Stomach (tissue), 8 donors: ENCODE measurements at regions not wholly inside any gene's neighbourhood (a gene's known extent, or its start where the extent isn't known, plus 50 kb on each side); places are given as distances from the start of the nearest gene placed in this dataset.

Source experiments
- DNase-seq, 2 donors: peaks; one replicate each; pipeline versions ENCODE4 v3.0.0 to v3.0.0-alpha.2; 2013 to 2019
- H3K27ac ChIP-seq, 5 donors: fragments of 200-600 bp in 4 of 5; sonication (generic) in 4 of 5; one replicate each; pipeline ENCODE4 v1.5.1; 2013 to 2019; ENCODE audit warnings: mild to moderate bottlenecking in 1 of 5, moderate library complexity in 1 of 5
- H3K27me3 ChIP-seq, 3 donors: fragments of 200-600 bp; sonication (generic); one replicate each; pipeline ENCODE4 v1.5.1; 2017 to 2019; ENCODE audit warnings: mixed run types in 1 of 3
- H3K36me3 ChIP-seq, 4 donors: fragments of 200-600 bp; sonication (generic); 1 replicate in 3 of 4; 2 replicates in 1 of 4; pipeline ENCODE4 v1.5.1; 2016 to 2019
- H3K4me1 ChIP-seq, 4 donors: fragments of 200-600 bp; sonication (generic); one replicate each; pipeline ENCODE4 v1.5.1; 2016 to 2019
- H3K4me3 ChIP-seq, 4 donors: fragments of 200-600 bp; sonication (generic) in 3 of 4; one replicate each; pipeline ENCODE4 v1.5.1; 2016 to 2019; ENCODE audit warnings: mild to moderate bottlenecking in 1 of 4
- H3K9me3 ChIP-seq, 4 donors: fragments of 200-600 bp; sonication (generic); one replicate each; pipeline ENCODE4 v1.5.1; 2016 to 2019
- CTCF ChIP-seq, 7 experiments: fragments of 450-650 bp in 4 of 7; fragments of 200-600 bp in 3 of 7; sonication (generic) in 3 of 7; IDR thresholded peaks; one replicate each; pipeline ENCODE4 v1.5.1; 2016 to 2019; ENCODE audit warnings: antibody characterized with exemption in 7 of 7, control low read depth in 2 of 7, mild to moderate bottlenecking in 1 of 7
- EP300 ChIP-seq: sonication (generic); formaldehyde crosslinking; IDR thresholded peaks from one replicate; pipeline ENCODE4 v1.6.1; 2017; ENCODE audit warnings: antibody characterized with exemption
- POLR2A ChIP-seq, 4 donors: fragments of 450-650 bp; IDR thresholded peaks; one replicate each; pipeline ENCODE4 v1.6.1; 2016; ENCODE audit warnings: antibody characterized with exemption in 4 of 4, control low read depth in 2 of 4, mild to moderate bottlenecking in 1 of 4, moderate library complexity in 1 of 4
- POLR2AphosphoS5 ChIP-seq, 3 donors: sonication (generic); formaldehyde crosslinking; IDR thresholded peaks; one replicate each; pipeline ENCODE4 v1.6.1; 2016; ENCODE audit warnings: antibody characterized with exemption in 3 of 3
- WGBS, 5 donors: extraction: QIAGEN DNeasy Blood & Tissue Kit in 3 of 5; methylation state at CpG; one replicate each; pipeline versions ENCODE4 v1.1.5 to v1.1.7; 2013 to 2018; 5-methylcytosine and 5-hydroxymethylcytosine counted together
- intact Hi-C: fragments of 100-400 bp; cut with DNase I; formaldehyde crosslinking; loops from one replicate; pipeline ENCODE4 v1.15.1; 2023; ENCODE audit warnings: low total_unique reads
- donor health status: healthy with polysubstance abuse.
- donor health status: Bipolar disorder and iron deficiency.
- donor health status: healthy.

GRCh38 chr21:35585155-35585554 lies 475.2 kb downstream of the SETD4 start:
- 53 to 65% (median 62%) methylated on average over 6 of the region's 6 CpGs for WGBS, 5 donors
- Histone ChIP-seq H3K9me3 (peaks cover 0 to 1% (median 0%) of the 10 kb centered on the region in 4 donors), H3K27me3 (peaks cover 0 to 3% (median 0%) of the 10 kb centered on the region in 3 donors)

GRCh38 chr21:35583566-35584216 lies 476.6 kb downstream of the SETD4 start:
- TF ChIP-seq POLR2A (IDR thresholded peaks at IDR 0.05): no peak
- no peak for TF ChIP-seq POLR2AphosphoS5 (IDR thresholded peaks at IDR 0.05)
- TF ChIP-seq CTCF (IDR thresholded peaks at IDR 0.05): no peak
- TF ChIP-seq EP300: no peak
- Histone ChIP-seq H3K36me3 (no peaks in the 10 kb centered on the region), H3K9me3 (no peaks in the 10 kb centered on the region), H3K27me3 (peaks cover 0 to 3% (median 0%) of the 10 kb centered on the region in 3 donors), H3K4me1 (peaks cover 0 to 6% (median 0%) of the 10 kb centered on the region in 4 donors), H3K27ac (no peak overlapping the region), H3K4me3 (no peak overlapping the region)
- DNase-seq: no peak
- 88 to 96% (median 92%) methylated on average over 8 of the region's 8 CpGs for WGBS, 5 donors
- intact Hi-C loops: no loop called here

More at GRCh38 chr21:35585155-35585554, 475.2 kb downstream of the SETD4 start:
- H3K27ac ChIP-seq: no peak overlapping the region
- peaks cover 0 to 6% (median 0%) of the 10 kb centered on the region in 4 donors for H3K4me1 ChIP-seq
- DNase-seq: no peak
- no peaks in the 10 kb centered on the region for H3K36me3 ChIP-seq
- TF ChIP-seq POLR2A (IDR thresholded peaks at IDR 0.05) (no peak), EP300 (no peak), POLR2AphosphoS5 (IDR thresholded peaks at IDR 0.05) (no peak), CTCF (IDR thresholded peaks at IDR 0.05) (no peak)
- intact Hi-C loops: no loop called here
- no peak overlapping the region for H3K4me3 ChIP-seq

- 73 to 93% (median 91%) methylated on average over 1 of the region's 1 CpG for WGBS, 5 donors
- Histone ChIP-seq H3K27me3 (peaks cover 0 to 3% (median 0%) of the 10 kb centered on the region in 3 donors), H3K9me3 (no peaks in the 10 kb centered on the region), H3K27ac (no peak overlapping the region), H3K4me1 (peaks cover 0 to 6% (median 0%) of the 10 kb centered on the region in 4 donors), H3K36me3 (no peaks in the 10 kb centered on the region), H3K4me3 (no peak overlapping the region)
- no peak for DNase-seq
- TF ChIP-seq CTCF (IDR thresholded peaks at IDR 0.05) (no peak), POLR2AphosphoS5 (IDR thresholded peaks at IDR 0.05) (no peak), POLR2A (IDR thresholded peaks at IDR 0.05) (no peak), EP300 (no peak)
- intact Hi-C loops: no loop called here
Measured at GRCh38 chr21:35582731-35583130, 477.6 kb downstream of the SETD4 start.

- Histone ChIP-seq H3K36me3 (no peaks in the 10 kb centered on the region), H3K27ac (no peak overlapping the region), H3K4me1 (peaks cover 0 to 6% (median 0%) of the 10 kb centered on the region in 4 donors), H3K9me3 (no peaks in the 10 kb centered on the region), H3K27me3 (peaks cover 0 to 3% (median 0%) of the 10 kb centered on the region in 3 donors), H3K4me3 (no peak overlapping the region)
- intact Hi-C loops: no loop called here
- WGBS, 5 donors: 67 to 89% (median 75%) methylated on average over 1 of the region's 1 CpG
- no peak for DNase-seq
- no peak for TF ChIP-seq POLR2AphosphoS5 (IDR thresholded peaks at IDR 0.05)
- no peak for TF ChIP-seq CTCF (IDR thresholded peaks at IDR 0.05)
- no peak for TF ChIP-seq POLR2A (IDR thresholded peaks at IDR 0.05)
- TF ChIP-seq EP300: no peak
Measured at GRCh38 chr21:35581640-35582039, 478.7 kb downstream of the SETD4 start.
